GM18870 (cell line): ENCODE measurements at regions not wholly inside any gene's neighbourhood (a gene's known extent, or its start where the extent isn't known, plus 50 kb on each side); places are given as distances from the start of the nearest gene placed in this dataset.

ENCODE experiments used
- ATAC-seq: cut with Tn5 transposase; IDR thresholded peaks from one replicate; pipeline ENCODE4 v1.9.1; 2021; ENCODE audit warnings: moderate library complexity; ENCODE audit not compliant: unreplicated experiment

- ATAC-seq, result no peak
Measured at GRCh38 chr5:97670447-97670846, 487.4 kb upstream of the RIOK2 start.

- ATAC-seq, result no peak
Measured at GRCh38 chr5:97676608-97677007, 493.6 kb upstream of the RIOK2 start.

DNA sequence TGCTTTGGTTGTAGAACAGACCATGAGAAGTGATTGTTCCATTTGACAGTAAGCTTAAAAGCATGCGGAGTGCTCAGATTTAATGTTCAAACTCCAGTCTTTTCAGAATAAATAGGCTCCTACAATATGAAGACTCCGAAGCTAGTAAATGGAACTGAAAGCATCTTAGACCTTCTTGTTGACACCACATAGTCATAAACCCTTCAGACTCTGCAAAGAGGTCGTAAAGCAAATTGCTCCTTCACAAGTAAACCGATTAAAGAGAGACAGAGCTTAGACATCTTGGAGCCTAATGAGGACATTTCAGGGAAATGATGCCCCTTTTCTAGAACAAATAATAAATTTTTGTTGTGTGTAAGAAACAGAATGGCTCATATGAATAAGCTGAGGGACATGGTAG is 511.0 kb upstream of the RIOK2 start:
- no peak for ATAC-seq

DNA sequence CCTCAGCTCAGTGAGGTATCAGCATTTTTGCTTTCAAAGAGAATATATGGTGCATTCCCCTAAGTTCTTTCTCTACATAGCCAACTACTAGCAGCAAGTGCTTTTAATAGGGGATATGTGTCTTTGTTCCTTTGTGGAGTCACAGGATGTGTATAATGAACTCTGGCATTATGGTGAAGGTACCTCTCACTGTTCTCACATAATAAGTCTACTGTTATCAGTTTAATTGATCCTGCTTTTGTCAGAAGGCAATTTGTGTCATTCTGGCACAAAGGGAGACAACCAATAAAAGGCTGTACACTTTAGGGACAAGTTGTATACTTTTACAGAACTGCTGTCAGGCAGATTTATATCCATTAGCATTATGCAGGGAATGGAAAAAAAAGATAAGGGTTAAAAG is 531.4 kb upstream of the RIOK2 start:
- ATAC-seq, result no peak

- no peak for ATAC-seq
Measured at GRCh38 chr5:97726106-97726505, 543.1 kb upstream of the RIOK2 start.

DNA sequence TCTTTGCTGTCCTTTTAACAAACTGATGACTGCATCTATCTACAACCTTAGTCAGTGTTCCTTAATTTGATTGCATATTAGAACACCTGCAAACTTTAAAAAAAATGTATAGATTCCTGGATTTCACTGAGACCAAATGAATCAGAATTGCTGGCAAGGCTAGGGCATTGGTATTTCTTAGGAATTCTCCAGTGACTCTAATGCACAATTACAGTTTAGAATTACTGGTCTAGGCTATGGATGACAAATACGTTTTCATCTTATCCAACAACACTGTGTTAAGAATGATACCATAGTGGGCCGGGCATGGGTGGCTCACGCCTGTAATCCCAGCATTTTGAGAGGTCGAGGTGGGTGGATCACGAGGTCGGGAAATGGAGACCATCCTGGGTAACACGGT is 545.9 kb upstream of the RIOK2 start:
- no peak for ATAC-seq

GRCh38 chr5:97729938-97730337 is 546.9 kb upstream of the RIOK2 start:
- no peak for ATAC-seq

DNA sequence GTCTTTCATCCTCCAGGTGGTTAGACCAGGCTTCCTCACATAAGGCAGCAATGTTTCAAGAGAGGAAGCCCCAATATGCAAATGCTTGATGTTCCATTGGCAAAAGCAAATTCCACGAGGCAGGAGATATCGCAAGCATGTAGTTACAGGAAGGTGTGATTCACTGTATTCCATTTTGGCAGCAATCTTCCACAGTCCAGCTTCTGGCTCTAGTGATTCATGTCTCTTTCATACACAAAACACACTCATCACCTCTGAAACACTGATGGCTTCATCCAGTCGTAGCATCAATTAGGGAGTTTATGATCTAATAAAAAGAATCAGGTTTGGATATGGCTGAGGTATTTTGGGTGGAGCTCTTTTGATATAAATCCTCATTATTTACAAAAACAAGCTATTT is 552.2 kb upstream of the RIOK2 start:
- ATAC-seq, result no peak

GRCh38 chr5:97737608-97738007 is 554.6 kb upstream of the RIOK2 start:
- ATAC-seq, result no peak

GRCh38 chr5:97745817-97746216 is 562.8 kb upstream of the RIOK2 start:
- ATAC-seq, result no peak

DNA sequence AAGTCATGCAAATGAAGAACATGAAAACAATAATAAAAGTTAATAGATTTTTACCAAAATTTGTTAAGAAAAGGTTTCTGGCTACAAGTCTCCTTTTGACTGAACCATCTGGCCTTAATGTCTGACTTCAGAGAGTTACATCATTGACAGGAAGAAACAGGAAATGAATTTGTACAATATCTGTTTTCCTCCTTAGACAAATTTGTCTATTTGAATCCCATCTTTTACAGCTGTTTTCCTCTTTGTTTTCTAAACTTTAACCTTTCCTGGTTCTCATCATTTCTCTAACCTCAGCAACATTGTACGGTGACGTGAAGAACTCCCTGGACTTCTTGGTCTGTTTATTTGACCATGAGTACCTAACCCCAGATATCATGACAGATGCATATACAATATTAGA is 567.5 kb upstream of the RIOK2 start:
- ATAC-seq, result no peak

DNA sequence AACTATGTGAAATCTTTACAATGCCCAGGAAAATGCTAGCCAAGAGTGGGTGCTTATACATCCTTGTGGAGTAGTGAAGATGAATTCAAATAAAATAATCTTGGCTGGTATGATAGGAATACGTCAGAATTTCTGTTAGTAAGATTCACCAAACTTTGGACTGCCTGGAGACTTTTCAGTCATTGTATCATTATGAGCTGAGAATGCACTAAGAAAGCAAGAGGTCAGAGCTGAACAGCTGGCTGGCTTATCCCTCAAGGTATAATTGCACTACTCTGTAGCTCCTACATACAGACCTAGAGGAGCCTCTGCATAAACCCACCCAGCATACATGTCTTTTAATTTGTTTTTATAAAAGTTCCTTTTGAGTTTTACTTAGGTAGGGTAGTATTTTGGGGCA is 568.5 kb upstream of the RIOK2 start:
- ATAC-seq, result no peak

GRCh38 chr5:97752871-97753270 is 569.8 kb upstream of the RIOK2 start:
- ATAC-seq, result no peak

DNA sequence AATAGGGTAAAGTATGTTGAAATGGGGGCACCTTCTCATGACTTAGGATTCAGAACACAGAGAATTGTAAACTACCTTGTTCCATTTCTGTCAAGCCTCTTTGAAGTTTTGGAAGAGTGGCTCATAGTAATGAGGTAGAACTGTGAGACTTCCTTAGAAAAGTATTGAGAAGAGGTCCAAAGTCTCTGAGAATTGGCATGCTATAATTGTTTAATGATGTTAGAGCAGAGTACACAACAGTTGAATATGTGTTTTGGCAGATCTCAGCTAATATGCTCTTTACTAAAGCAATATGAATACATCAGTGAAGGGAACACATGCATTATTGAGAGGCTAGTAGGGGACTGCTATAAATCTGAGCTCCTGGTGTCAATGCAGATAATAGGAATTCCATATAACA is 579.4 kb upstream of the RIOK2 start:
- ATAC-seq, result no peak

GRCh38 chr5:97764700-97765099 is 581.7 kb upstream of the RIOK2 start:
- ATAC-seq, result no peak

DNA sequence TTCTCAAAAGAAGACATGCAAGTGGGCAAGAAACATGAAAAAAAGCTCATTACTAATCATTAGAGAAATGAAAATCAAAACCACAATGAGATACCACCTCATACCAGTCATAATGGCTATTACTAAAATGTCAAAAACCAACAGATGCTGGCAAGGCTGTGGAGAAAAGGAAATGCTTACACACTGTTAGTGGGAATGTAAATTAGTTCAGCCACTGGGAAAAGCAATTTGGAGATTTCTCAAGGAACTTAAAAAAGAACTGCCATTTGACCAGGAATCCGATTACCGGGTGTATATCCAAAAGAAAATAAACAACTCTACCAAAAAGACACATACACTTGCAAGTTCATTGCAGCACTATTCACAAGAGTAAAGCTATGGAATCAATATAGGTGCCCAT is 595.4 kb upstream of the RIOK2 start:
- ATAC-seq, result no peak

DNA sequence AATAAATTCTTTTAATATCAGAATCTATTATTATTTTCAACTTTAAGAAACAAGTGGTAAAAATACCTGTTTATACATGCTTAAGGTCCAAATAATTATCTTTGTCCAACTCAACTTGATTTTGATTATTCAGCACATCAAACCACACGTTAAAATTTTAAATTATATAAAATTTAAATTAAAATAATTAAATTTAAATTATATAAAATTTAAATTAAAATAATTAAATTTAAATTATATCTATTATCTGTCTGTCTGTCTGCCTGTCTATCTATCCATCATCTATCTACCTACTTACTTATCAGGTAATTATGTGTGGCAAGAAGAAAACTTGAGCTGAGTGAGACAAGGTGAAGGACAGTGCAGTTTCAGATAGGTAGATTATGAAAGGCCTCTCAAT is 605.3 kb upstream of the RIOK2 start:
- ATAC-seq, result no peak

DNA sequence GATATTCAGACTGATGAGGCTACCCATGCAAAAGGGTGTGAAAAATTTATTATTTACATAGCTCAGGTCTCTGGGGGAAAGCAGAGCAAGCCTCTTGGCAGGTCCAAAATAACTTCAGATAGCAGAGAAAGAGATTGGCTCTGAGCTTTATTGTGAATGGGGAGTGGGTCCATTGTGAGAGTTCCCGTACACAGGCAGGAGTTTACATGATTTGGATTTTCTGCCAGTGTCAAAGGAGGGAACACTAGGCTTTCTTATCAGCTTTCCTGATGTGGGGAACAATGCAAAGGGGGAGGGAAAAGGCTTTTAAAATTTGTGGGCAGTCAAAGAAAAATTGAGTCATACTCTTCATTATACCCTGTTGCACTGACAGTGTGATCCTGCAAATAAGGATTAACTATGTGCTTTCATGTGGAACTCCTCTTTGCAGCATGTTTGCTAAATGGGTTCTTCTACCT is 615.0 kb upstream of the RIOK2 start:
- ATAC-seq, result no peak

GRCh38 chr5:97801461-97801860 is 618.4 kb upstream of the RIOK2 start:
- no peak for ATAC-seq

GRCh38 chr5:97820138-97820537 is 637.1 kb upstream of the RIOK2 start:
- ATAC-seq, result no peak

- ATAC-seq, result no peak
Measured at GRCh38 chr5:97832645-97833296, 649.7 kb upstream of the RIOK2 start.

- ATAC-seq, result no peak
Measured at GRCh38 chr5:97834561-97834960, 651.5 kb upstream of the RIOK2 start.

GRCh38 chr5:97835112-97835511 is 652.1 kb upstream of the RIOK2 start:
- no peak for ATAC-seq
